ENCODE measurements at regions not wholly inside any gene's neighbourhood (a gene's known extent, or its start where the extent isn't known, plus 50 kb on each side); places are given as distances from the start of the nearest gene placed in this dataset.

DNA sequence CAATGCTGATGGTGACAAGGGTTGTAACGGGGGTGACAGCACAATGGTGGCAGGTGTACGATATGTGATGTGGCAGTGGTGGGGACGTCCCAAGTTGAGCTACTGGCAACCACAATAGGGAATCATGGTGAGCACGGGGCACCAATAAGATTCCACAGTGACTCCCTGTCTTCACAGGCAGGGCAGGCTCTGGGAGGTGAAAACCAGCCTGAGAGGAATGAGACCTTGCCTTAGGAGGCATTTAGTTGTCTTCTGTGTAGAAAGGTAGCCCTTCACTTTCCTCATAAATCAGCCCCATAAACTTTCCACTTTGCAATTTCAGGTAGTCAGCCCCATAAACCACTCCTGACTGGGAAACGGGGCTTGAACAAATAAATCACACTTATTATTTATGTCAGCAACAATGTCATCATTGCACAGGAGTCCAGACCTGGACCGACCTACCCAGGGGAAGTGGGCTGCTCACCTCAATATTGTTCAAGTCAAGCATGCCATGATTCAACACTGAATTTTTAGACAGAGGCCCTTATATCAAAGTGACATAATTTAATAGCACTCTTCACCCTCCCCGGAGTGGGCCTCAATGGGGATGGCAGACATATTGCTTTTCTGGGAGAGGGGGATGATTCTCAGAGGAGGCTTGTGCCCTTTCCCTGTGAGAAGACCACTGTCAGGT lies 150.8 kb downstream of the CDC5L start:
- ATAC-seq: no peak
- Histone ChIP-seq H3K36me3 (ENCODE audit: low read depth) (no peaks in the 10 kb centered on the region), H3K9me3 (no peaks in the 10 kb centered on the region), H3K4me1 (ENCODE audit: low read depth) (no peaks in the 10 kb centered on the region), H3K4me3 (no peak overlapping the region)
- DNase-seq: no peak
- TF ChIP-seq, protein P1, sequence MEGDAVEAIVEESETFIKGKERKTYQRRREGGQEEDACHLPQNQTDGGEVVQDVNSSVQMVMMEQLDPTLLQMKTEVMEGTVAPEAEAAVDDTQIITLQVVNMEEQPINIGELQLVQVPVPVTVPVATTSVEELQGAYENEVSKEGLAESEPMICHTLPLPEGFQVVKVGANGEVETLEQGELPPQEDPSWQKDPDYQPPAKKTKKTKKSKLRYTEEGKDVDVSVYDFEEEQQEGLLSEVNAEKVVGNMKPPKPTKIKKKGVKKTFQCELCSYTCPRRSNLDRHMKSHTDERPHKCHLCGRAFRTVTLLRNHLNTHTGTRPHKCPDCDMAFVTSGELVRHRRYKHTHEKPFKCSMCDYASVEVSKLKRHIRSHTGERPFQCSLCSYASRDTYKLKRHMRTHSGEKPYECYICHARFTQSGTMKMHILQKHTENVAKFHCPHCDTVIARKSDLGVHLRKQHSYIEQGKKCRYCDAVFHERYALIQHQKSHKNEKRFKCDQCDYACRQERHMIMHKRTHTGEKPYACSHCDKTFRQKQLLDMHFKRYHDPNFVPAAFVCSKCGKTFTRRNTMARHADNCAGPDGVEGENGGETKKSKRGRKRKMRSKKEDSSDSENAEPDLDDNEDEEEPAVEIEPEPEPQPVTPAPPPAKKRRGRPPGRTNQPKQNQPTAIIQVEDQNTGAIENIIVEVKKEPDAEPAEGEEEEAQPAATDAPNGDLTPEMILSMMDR (IDR thresholded peaks at IDR 0.05): no peak
- intact Hi-C loops (cut with DNase I, micrococcal nuclease): no loop called here

DNA sequence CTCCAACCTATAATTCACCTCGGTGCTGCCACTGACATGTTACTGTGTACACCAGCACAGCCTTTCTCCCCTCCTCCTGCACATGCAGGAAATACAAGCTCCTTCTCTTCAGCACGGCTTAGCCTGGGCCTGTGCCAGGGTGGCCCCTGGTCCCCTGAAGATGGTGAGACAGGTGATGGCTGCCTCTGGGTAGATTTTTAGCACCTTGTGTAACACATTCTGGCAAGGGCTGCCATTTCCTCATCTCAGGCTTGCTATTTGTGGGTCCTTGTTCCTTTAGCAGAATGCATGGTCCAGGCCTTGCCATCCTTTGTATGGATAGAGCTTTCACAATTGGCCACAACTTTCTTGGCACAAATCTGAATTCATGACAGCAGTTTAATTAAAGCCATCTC lies 151.3 kb downstream of the CDC5L start:
- Histone ChIP-seq H3K36me3 (ENCODE audit: low read depth) (no peaks in the 10 kb centered on the region), H3K4me3 (no peak overlapping the region), H3K4me1 (ENCODE audit: low read depth) (no peaks in the 10 kb centered on the region), H3K9me3 (no peaks in the 10 kb centered on the region)
- ATAC-seq (no peak), DNase-seq (no peak)
- intact Hi-C loops (cut with DNase I, micrococcal nuclease): no loop called here
- TF ChIP-seq, protein P1 (IDR thresholded peaks at IDR 0.05): no peak

DNA sequence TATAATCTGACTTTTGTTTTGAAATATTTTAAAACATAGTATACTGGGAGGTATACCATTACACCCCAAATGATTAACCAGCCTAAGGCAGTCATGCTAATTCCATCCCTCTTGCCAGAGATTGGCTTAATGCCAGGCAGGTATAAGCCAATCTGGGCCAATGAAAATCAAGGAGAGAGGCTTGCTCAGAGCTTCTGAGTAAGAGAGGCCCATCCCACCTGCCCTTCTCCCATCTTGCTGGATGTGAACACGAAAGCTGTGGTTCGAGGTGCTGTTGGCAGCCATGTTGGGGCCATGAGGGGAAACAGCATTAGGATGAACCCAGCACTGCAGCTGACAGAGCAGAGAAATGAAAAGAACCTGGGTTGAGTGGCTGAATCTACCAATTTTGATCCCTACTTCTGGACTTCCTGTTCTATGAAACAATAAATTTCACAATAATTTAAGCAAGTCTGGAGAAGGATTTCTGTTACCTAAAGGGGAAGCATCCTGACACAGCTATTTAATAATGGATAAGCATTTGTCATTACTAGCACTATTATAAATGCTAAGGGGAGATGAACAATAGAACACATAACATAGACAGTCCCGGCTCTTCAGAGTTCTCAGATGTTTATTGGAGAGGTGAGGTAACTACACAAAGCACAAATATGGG lies 152.3 kb downstream of the CDC5L start:
- Histone ChIP-seq H3K9me3 (no peaks in the 10 kb centered on the region), H3K4me3 (no peak overlapping the region), H3K4me1 (ENCODE audit: low read depth) (no peaks in the 10 kb centered on the region), H3K36me3 (ENCODE audit: low read depth) (no peaks in the 10 kb centered on the region)
- DNase-seq (no peak), ATAC-seq (no peak)
- TF ChIP-seq, protein P1 (IDR thresholded peaks at IDR 0.05): no peak
- intact Hi-C loops (cut with DNase I, micrococcal nuclease): no loop called here

DNA sequence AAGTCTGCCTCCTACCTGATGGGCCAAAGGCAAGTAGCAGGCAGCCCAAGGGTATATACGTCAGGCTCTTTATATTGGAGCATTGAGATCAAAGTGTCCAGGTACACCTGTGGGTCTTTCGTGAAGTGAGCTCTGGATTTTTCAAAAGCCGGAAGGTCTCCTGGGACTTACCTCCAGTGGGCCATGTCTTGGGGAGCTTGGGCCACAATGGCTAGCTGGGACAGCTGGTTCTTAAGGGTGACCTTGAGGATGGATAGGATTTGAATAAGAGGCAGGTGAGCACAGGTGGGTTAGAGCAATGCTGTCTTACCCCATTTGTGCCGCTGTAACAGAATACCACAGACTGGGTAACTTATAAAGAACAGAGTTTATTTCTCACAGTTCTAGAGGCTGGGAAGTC lies 153.4 kb downstream of the CDC5L start:
- H3K36me3 ChIP-seq (ENCODE audit: low read depth): no peaks in the 10 kb centered on the region
- no peaks in the 10 kb centered on the region for H3K4me1 ChIP-seq (ENCODE audit: low read depth)
- intact Hi-C loops (cut with DNase I, micrococcal nuclease): no loop called here
- H3K9me3 ChIP-seq: no peaks in the 10 kb centered on the region
- ATAC-seq (no peak), DNase-seq (no peak)
- TF ChIP-seq, protein P1 (IDR thresholded peaks at IDR 0.05): no peak
- no peak overlapping the region for H3K4me3 ChIP-seq

DNA sequence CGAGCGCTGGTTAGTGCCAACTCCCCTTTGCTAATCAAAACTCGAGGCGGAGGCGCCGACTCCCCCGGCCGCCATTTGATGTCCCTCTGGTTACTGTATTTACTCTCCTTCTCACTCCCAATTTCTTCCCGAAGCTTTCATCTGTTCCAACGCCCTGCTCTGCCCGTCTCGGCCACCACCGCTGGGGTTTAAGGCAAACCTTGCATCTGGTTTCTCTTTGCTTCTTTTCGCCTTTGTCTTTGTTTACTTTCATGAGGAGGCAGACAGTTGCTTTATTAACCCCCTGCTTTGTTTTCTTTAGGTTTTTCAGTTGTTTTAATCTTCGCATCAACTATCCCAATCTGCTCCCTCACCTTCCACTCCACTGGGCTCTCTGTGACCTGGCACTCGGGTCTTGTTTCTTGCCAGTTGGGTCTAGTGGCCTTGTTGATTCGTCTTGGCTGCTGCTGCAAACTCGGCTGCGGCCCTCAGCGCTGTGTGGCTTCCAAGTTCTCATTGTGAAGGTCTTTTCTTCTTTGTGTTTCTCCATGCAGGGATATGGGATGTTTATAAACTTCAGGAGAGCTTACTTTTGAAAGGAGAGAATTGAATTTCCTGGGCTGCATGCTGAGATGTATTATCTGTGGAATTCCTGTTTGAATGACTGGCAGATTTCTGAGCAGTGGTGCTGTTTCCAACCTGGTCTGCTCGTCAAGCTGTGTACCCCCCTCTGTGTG lies 155.1 kb downstream of the CDC5L start:
- Histone ChIP-seq H3K4me1 (ENCODE audit: low read depth) (no peaks in the 10 kb centered on the region), H3K36me3 (ENCODE audit: low read depth) (no peaks in the 10 kb centered on the region), H3K4me3 (no peak overlapping the region), H3K9me3 (no peaks in the 10 kb centered on the region)
- TF ChIP-seq, protein P1 (IDR thresholded peaks at IDR 0.05): no peak
- ATAC-seq (no peak), DNase-seq (no peak)
- intact Hi-C loops (cut with DNase I, micrococcal nuclease): no loop called here

Data from mucosa of descending colon (tissue), 3 donors.